Panc1 (cell line): ENCODE measurements at regions not wholly inside any gene's neighbourhood (a gene's known extent, or its start where the extent isn't known, plus 50 kb on each side); places are given as distances from the start of the nearest gene placed in this dataset.

Experiments used
- ATAC-seq: fragments of 200-7000 bp; cut with Tn5 transposase; 2 replicates; pipeline ENCODE4 v1.9.1; 2020; ENCODE audit warnings: mild to moderate bottlenecking, moderate library complexity
- BruUV-seq: library from RNA; stranded (reverse); fragments of 400-500 nt; replicated peaks from 2 replicates; lab custom pipeline; 2021; lab: Mats Ljungman, UMichigan
- CTCF ChIA-PET: fragments of 300-600 bp; sonication (Branson Sonifier 250); formaldehyde crosslinking; loops from one replicate; lab custom pipeline; 2022; ENCODE audit warnings: antibody characterized with exemption; lab: Charles Lee
- POLR2A ChIA-PET: fragments of 300-600 bp; sonication (Branson Sonifier 250); formaldehyde crosslinking; loops from one replicate; lab custom pipeline; 2022; ENCODE audit warnings: antibody characterized with exemption; lab: Charles Lee
- DNase-seq: peaks from one replicate; pipeline ENCODE4 v3.0.0-alpha.2; 2010; ENCODE audit warnings: low read depth, low spot score
- H3K27ac ChIP-seq: 2 replicates; pipeline ENCODE4 v1.5.1; 2011; ENCODE audit warnings: mild to moderate bottlenecking, low read length, inconsistent platforms
- H3K27me3 ChIP-seq: fragments of 200-500 bp; sonication (Bioruptor generic); 2 replicates; pipeline ENCODE4 v1.6.0; 2014; ENCODE audit warnings: low read length, inconsistent platforms; ENCODE audit not compliant: control insufficient read depth, insufficient read depth
- H3K36me3 ChIP-seq: fragments of 200-500 bp; sonication (Bioruptor generic); 2 replicates; pipeline ENCODE4 v1.5.1; 2014; ENCODE audit warnings: inconsistent platforms, mild to moderate bottlenecking, low read length, moderate library complexity; ENCODE audit not compliant: control insufficient read depth, insufficient read depth
- H3K4me1 ChIP-seq: 2 replicates; pipeline ENCODE4 v1.5.1; 2011; ENCODE audit warnings: inconsistent platforms, mild to moderate bottlenecking, low read length, moderate library complexity; ENCODE audit not compliant: control insufficient read depth, insufficient read depth
- H3K4me3 ChIP-seq, 2 experiments: 2 replicates each; pipeline ENCODE4 v1.5.1; 2011 to 2012; ENCODE audit warnings: low read depth in 2 of 2, low read length in 2 of 2, mild to moderate bottlenecking in 2 of 2, inconsistent platforms in 1 of 2, moderate library complexity in 1 of 2
- H3K9me3 ChIP-seq: fragments of 200-500 bp; sonication (Bioruptor generic); 2 replicates; pipeline ENCODE4 v1.5.1; 2014; ENCODE audit warnings: low read depth, mild to moderate bottlenecking, inconsistent platforms, low read length, moderate library complexity; ENCODE audit not compliant: control insufficient read depth, insufficient read depth
- POLR2AphosphoS5 ChIP-seq: IDR thresholded peaks from 2 replicates; pipeline ENCODE4 v1.6.1; 2012; ENCODE audit warnings: mild to moderate bottlenecking, low read depth, low read length, moderate library complexity
- SIN3A ChIP-seq: IDR thresholded peaks from 2 replicates; pipeline ENCODE4 v1.6.1; 2012; ENCODE audit warnings: low read depth, mild to moderate bottlenecking, low read length, moderate library complexity, borderline replicate concordance; ENCODE audit not compliant: insufficient read depth
- TCF7L2 ChIP-seq: IDR thresholded peaks from 2 replicates; pipeline ENCODE4 v1.6.1; 2011; ENCODE audit warnings: mild to moderate bottlenecking, low read depth, low read length, inconsistent platforms
- in situ Hi-C: cut with HindIII; loops from 2 replicates; pipeline ENCODE4 v1.10.0; 2016; ENCODE audit warnings: low sequenced_read_pairs, low pct_unique_long_range_greater_than_20kb
- intact Hi-C: fragments of 100-400 bp; cut with micrococcal nuclease; formaldehyde crosslinking; loops from one replicate; pipeline ENCODE4 v1.10.0; 2022; ENCODE audit not compliant: unreplicated experiment
- TF ChIP-seq, protein P1 (sequence below): fragments of 450-650 bp; IDR thresholded peaks from 2 replicates; pipeline ENCODE4 v1.5.1; 2017; ENCODE audit warnings: mild to moderate bottlenecking
- TF ChIP-seq, protein P2 (sequence below), 2 experiments: IDR thresholded peaks; 2 replicates each; pipeline ENCODE4 v1.6.1; 2011 to 2012; ENCODE audit warnings: low read depth in 2 of 2, control low read depth in 1 of 2, low read length in 1 of 2, mild to moderate bottlenecking in 1 of 2, moderate library complexity in 1 of 2; ENCODE audit not compliant: insufficient read depth in 1 of 2

DNA sequence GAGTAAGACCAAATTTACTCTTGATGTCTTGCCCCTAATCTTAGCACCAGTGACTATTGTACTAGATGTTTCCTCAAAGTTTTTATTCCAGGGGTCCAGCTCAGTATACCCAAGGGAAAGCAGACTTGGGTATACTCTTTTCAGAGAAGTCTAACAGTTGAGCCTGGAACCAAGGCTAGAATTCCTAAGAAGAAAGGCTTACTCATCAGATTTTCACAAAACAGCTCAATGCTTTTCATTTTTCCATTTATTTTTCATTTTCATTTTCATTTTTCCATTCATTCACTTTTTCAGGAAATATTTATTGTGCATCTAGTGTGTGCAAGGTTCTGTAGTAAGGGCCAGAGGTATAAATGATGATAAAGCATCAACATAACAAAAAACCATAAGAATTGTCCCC, 143.2 kb downstream of the PHLDA1 start:
- no peak for DNase-seq
- no peak for ATAC-seq
- ChIA-PET POLR2A (interaction anchor here (0.6 to 0.8 kb wide), 2 partner anchors 60 to 137 kb away, joined by 4 read pairs; no protein-coding TSS in a partner anchor), CTCF (no interaction called here)
- H3K4me3 ChIP-seq, result no peak overlapping the region
- TF ChIP-seq POLR2AphosphoS5 (no peak), TCF7L2 (no peak), SIN3A (no peak)
- TF ChIP-seq, protein P1, sequence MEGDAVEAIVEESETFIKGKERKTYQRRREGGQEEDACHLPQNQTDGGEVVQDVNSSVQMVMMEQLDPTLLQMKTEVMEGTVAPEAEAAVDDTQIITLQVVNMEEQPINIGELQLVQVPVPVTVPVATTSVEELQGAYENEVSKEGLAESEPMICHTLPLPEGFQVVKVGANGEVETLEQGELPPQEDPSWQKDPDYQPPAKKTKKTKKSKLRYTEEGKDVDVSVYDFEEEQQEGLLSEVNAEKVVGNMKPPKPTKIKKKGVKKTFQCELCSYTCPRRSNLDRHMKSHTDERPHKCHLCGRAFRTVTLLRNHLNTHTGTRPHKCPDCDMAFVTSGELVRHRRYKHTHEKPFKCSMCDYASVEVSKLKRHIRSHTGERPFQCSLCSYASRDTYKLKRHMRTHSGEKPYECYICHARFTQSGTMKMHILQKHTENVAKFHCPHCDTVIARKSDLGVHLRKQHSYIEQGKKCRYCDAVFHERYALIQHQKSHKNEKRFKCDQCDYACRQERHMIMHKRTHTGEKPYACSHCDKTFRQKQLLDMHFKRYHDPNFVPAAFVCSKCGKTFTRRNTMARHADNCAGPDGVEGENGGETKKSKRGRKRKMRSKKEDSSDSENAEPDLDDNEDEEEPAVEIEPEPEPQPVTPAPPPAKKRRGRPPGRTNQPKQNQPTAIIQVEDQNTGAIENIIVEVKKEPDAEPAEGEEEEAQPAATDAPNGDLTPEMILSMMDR, result no peak
- TF ChIP-seq, protein P2, sequence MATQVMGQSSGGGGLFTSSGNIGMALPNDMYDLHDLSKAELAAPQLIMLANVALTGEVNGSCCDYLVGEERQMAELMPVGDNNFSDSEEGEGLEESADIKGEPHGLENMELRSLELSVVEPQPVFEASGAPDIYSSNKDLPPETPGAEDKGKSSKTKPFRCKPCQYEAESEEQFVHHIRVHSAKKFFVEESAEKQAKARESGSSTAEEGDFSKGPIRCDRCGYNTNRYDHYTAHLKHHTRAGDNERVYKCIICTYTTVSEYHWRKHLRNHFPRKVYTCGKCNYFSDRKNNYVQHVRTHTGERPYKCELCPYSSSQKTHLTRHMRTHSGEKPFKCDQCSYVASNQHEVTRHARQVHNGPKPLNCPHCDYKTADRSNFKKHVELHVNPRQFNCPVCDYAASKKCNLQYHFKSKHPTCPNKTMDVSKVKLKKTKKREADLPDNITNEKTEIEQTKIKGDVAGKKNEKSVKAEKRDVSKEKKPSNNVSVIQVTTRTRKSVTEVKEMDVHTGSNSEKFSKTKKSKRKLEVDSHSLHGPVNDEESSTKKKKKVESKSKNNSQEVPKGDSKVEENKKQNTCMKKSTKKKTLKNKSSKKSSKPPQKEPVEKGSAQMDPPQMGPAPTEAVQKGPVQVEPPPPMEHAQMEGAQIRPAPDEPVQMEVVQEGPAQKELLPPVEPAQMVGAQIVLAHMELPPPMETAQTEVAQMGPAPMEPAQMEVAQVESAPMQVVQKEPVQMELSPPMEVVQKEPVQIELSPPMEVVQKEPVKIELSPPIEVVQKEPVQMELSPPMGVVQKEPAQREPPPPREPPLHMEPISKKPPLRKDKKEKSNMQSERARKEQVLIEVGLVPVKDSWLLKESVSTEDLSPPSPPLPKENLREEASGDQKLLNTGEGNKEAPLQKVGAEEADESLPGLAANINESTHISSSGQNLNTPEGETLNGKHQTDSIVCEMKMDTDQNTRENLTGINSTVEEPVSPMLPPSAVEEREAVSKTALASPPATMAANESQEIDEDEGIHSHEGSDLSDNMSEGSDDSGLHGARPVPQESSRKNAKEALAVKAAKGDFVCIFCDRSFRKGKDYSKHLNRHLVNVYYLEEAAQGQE (IDR thresholded peaks at IDR 0.05; ENCODE audit: insufficient read depth in 1 of 2, low read depth in 2 of 2, low read length in 1 of 2), result no peak
- no peaks in the 10 kb centered on the region for H3K36me3 ChIP-seq
- H3K4me1 ChIP-seq, result peaks cover 41% of the 10 kb centered on the region
- BruUV-seq, result no TSS peak
- peak overlapping the region; percentile 98 for H3K27ac ChIP-seq
- intact Hi-C loops, result no loop called here
- in situ Hi-C loops, result no loop called here
- H3K27me3 ChIP-seq, result no peaks in the 10 kb centered on the region
- H3K9me3 ChIP-seq, result peaks cover 11% of the 10 kb centered on the region; the same call in 1 of the 2 replicates

DNA sequence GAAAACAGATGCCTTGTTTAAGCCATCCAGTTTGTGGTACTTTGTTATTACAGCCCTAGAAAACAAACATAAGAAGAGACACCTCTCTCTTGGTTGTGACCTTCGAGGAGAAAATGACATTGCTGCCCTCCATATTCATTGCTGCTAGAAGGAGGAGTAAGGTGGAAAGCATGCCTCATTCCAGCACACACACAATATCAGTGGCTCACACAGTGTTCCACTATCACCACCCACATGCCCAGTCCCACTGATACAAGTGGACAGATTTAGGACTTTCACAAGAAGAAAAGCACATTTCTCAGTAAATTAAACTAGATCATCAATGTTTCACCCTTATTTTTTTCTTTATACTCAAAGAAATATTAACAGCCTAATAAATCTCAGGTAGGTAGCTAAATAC, 143.6 kb downstream of the PHLDA1 start:
- intact Hi-C loops (no loop called here), in situ Hi-C loops (no loop called here)
- no TSS peak for BruUV-seq
- H3K36me3 ChIP-seq, result no peaks in the 10 kb centered on the region
- H3K9me3 ChIP-seq, result peaks cover 10% of the 10 kb centered on the region; the same call in 1 of the 2 replicates
- ATAC-seq, result no peak
- TF ChIP-seq TCF7L2, result no peak
- TF ChIP-seq, protein P1, result no peak
- TF ChIP-seq POLR2AphosphoS5, result no peak
- no peak for TF ChIP-seq SIN3A
- TF ChIP-seq, protein P2 (IDR thresholded peaks at IDR 0.05; ENCODE audit: insufficient read depth in 1 of 2, low read depth in 2 of 2, low read length in 1 of 2), result no peak
- H3K27ac ChIP-seq, result peak overlapping the region; percentile 98
- POLR2A ChIA-PET, result interaction anchor here (0.6 kb wide), 1 partner anchor 60 kb away, joined by 4 read pairs; no protein-coding TSS in a partner anchor
- CTCF ChIA-PET, result no interaction called here
- peaks cover 41% of the 10 kb centered on the region for H3K4me1 ChIP-seq
- DNase-seq, result no peak
- H3K4me3 ChIP-seq, result no peak overlapping the region
- no peaks in the 10 kb centered on the region for H3K27me3 ChIP-seq
